GM19468 (cell line): ENCODE measurements at regions not wholly inside any gene's neighbourhood (a gene's known extent, or its start where the extent isn't known, plus 50 kb on each side); places are given as distances from the start of the nearest gene placed in this dataset.

Source experiments
- ATAC-seq: cut with Tn5 transposase; IDR thresholded peaks from one replicate; pipeline ENCODE4 v1.9.1; 2021; ENCODE audit warnings: mild to moderate bottlenecking, moderate library complexity, moderate number of reproducible peaks; ENCODE audit not compliant: unreplicated experiment; ENCODE audit errors: extremely low read depth

- ATAC-seq = no peak
Observed at GRCh38 chr16:85459529-85460251, 153.4 kb upstream of the GSE1 start.

DNA sequence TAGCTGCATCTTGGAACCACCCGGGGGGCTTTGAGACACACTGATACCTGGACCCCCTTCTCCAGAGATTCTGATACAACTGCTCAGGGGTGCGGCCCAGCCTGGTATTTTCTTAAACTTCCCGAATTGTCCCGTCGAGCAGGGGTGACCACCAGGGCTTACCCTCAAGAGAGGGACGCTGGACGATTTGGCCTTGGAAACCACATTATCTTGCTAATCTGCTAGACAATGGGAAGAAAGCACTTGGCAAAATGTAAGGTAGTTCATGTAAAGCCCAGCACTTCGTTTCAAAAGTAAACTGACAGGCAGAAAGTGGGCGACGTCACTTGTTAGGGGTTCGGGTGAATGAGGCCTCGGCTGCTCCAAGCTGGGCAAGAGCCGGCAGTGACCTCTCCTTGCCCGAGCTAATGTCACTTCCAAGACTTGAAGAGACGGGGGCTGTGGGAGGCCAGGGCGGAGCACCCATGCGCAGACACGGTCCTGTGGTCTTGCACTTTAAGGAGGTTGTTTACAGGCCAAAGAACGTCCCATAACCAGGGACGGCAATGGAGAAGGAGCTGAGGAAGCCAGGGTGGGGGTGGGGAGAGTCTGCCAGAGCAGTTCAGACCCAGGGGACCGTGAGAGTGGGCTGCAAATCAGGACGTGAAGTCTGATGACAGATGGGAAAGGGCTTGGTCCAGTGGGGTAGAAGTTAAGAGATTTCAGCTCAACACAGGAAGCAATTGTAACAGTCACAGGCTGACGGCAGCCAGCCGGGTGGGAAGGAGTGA is 152.7 kb upstream of the GSE1 start:
- ATAC-seq = no peak

GRCh38 chr16:85461022-85461813 is 151.9 kb upstream of the GSE1 start:
- ATAC-seq = no peak

GRCh38 chr16:85461814-85462713 is 151.1 kb upstream of the GSE1 start:
- no peak for ATAC-seq

DNA sequence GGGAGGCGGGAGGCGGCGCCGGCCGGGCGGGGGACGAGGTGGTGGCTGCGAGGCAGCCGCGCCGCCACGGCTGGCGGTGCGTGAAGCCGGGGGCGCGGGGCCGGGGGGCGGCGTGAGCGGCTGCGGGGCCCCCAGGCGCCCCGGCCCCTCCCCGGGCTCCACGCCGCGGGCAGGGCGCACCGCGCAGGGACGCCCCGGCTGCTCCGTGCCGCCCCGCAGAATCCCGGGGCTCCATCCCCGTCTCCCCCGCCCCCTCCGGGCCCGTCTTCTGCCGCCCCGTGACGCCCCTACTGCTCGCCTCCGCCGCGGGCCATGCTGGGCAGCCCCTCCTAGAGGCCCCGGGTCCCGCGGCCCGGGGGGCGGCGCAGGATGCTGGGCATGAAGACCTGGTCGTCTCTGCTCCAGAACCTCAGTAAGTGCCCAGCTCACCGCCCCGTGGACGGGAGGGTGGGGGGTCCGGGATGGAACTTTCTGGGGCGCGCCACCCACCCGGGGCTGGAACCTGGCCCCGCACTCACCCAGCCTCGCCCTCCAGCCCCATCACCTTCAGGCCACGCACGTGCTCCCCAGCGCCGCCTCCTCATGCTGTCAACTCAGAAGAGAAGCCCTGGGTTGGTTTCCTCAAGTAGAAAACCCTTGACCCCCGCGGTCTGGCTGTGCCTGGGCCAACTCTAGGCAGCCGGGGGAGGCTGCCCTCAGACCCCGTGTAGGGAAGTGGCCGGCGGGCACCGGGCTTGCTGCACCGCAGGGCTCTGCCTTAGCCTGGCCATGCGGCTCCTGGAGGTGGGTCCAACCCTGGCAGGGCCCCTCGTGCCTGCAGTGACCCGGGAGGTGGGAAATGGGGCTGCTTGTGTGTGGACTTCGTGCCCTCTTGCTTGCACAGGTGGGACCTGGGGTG is 150.2 kb upstream of the GSE1 start:
- no peak for ATAC-seq

GRCh38 chr16:85463672-85464382 is 149.3 kb upstream of the GSE1 start:
- no peak for ATAC-seq

- no peak for ATAC-seq
Observed at GRCh38 chr16:85464383-85465305, 148.5 kb upstream of the GSE1 start.

- ATAC-seq = no peak
Observed at GRCh38 chr16:85465328-85466303, 147.5 kb upstream of the GSE1 start.

DNA sequence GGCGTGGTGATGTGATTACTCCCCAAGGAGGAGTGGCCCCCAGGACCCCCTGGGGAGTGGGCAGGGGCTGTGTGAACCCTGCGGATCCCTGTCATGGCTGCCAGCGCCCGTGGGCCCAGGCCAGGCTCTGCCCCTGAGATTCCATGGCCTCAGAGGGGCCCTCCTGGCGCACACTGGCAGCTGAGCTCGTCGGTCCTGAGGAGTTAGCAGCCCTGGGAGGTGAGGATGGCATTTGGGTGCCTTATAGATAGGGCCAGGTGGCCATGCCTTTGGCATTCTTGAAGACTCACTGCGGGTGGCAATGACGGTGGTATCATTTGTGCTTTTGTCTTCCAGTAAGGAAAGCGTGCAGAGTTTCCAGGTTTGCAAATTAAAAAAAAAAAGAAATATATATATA is 146.8 kb upstream of the GSE1 start:
- no peak for ATAC-seq

DNA sequence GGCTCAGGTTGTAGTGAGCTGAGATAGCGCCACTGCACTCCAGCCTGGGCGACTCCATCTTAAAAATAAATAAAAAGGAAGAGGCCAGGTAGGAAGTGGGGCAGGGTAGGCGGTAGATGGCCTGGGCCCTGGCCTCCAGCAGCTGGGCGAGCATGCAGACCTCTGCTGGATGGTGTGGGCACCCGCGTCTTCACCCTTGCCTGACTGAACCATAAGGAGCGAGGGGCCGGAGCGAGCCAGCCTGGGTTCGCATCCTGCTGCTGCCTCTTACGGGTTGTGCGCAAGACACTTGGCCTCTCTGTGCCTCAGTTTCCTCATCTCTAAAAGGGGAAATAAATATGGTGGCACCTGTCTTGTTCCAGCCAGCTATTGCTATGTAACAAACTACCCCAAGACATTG is 146.1 kb upstream of the GSE1 start:
- ATAC-seq = no peak

GRCh38 chr16:85469929-85470590 is 143.1 kb upstream of the GSE1 start:
- ATAC-seq = no peak

DNA sequence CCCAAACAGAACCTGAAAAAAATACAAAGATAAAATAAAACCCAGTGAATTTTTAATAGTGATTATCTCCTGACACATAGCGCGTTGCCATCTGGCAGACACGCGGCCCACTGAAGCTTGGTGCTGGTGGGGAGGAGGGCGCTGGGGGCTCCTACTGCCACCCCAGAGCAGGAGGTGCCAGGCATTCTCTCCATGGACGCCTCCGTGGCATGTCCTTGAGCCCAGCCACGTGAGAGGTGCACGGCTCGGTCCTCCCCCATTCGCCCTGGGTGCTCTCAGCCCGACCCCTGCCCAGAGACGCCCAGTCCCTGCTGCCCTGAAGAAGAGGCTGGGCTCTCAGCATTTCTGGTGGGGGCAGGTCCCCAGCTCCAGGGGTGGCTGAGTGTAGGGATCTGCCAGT is 142.2 kb upstream of the GSE1 start:
- ATAC-seq = no peak

DNA sequence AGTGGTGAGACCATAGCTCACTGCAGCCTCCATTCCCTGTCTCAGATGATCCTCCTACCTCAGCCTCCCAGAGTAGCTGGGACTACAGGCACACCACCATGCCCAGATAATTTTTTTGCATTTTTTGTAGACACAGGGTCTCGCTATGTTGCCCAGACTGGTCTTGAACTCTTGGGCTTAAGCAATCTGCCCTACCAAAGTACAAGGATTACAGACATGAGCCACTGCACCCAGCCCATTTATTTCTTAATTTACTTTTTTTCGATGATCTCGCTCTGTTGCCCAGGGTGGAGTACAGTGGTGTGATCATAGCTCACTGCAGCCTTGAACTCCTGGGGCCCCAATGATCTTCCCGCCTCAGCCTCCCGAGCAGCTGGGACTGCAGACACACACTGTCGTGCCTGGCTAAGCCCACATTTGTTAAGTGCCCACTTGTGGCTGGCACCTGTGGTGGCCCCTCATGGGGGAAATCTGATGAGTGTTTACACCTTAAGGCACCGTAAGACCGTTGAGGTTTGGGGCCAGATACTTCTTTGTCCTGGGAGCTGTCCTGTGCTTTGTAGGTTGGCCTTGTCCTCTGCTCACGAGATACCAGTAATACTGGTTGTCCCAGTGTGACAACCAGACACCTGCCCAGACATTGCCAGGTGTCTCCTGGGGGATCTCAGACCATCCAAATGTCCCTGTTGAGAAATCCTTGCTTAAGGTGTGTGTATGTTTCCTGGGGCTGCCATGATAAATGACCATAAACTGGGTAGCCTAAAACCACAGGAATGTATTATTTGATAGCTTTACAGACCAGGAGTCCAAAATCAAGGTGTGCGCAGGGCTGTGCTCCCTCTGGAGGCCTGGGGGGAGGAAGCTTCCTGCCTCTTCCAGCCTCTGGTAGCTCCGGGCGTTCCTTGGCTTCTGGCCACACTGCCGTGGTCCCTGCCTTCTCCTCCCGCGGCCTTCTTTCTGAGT is 141.4 kb upstream of the GSE1 start:
- no peak for ATAC-seq

DNA sequence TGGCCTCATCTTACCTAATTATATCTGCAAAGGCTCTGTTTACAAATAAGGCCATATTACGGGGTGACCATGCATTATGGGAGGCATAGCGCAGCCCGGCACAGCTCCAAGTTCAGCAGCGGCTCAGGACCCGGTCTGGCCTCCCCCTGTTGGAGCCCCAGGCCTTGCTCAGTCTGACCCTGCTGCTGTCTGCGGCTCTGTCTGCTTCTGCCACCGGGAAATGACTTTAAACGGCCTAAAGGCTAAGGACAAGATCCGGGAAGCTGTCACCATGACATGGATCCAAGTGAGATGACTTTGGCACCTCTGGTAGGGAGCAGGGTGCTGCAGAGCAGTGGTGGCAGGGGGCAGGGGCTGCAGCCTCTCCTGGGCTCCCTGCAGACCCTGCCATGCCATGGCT is 140.6 kb upstream of the GSE1 start:
- ATAC-seq = no peak

DNA sequence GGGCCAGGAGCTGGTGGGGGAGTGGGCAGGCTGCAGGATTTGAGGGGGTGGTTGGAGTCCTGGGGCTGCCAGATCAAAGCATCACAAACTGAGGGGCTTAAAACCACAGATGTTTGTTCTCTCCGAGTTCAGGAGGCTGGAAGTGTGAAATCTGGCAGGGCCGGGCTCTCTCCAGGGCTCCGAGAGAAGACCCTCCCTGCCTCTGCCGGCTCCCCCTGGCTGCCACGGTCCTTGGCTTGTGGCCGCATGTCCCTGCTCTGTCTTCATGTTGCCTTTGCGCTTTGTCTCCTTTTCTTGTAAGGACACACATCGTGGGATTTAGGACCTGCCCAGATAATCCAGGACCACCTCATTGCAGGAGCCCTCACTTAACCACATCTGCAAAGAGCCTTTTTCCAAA is 139.8 kb upstream of the GSE1 start:
- no peak for ATAC-seq
